PC-9 (cell line): ENCODE measurements at regions not wholly inside any gene's neighbourhood (a gene's known extent, or its start where the extent isn't known, plus 50 kb on each side); places are given as distances from the start of the nearest gene placed in this dataset.
"Not testable (repeated sequence)": the region's sequence is repeated elsewhere in the genome, so short reads cannot be mapped to it uniquely, and the experiment has no call there.

Source experiments
- BruUV-seq: library from RNA; stranded (reverse); fragments of 400-500 nt; replicated peaks from 2 replicates; lab custom pipeline; 2021; lab: Mats Ljungman, UMichigan
- CTCF ChIA-PET: fragments of 300-600 bp; sonication (Branson Sonifier 250); formaldehyde crosslinking; loops from one replicate; lab custom pipeline; 2022; ENCODE audit warnings: antibody characterized with exemption; lab: Charles Lee
- POLR2A ChIA-PET: fragments of 300-600 bp; sonication (Branson Sonifier 250); formaldehyde crosslinking; loops from one replicate; lab custom pipeline; 2022; ENCODE audit warnings: antibody characterized with exemption; ENCODE audit not compliant: unreplicated experiment; lab: Charles Lee
- DNase-seq, 2 experiments: peaks; one replicate each; pipeline versions ENCODE4 v3.0.0 to v3.0.0-alpha.2; 2015 to 2022; ENCODE audit warnings: mixed read lengths in 1 of 2
- H2AFZ ChIP-seq: fragments of 200-600 bp; sonication (generic); 2 replicates; pipeline ENCODE4 v1.8.1; 2017; ENCODE audit warnings: antibody characterized with exemption
- H3F3A ChIP-seq: fragments of 200-600 bp; sonication (generic); 2 replicates; pipeline ENCODE4 v1.8.1; 2017; ENCODE audit warnings: antibody characterized with exemption, mild to moderate bottlenecking, low read depth; ENCODE audit not compliant: insufficient read depth
- H3K27ac ChIP-seq: fragments of 200-600 bp; sonication (generic); 2 replicates; pipeline ENCODE4 v1.6.1; 2016; ENCODE audit warnings: mixed run types
- H3K27me3 ChIP-seq: fragments of 200-600 bp; sonication (generic); 2 replicates; pipeline ENCODE4 v1.6.1; 2016; ENCODE audit warnings: low read depth, mixed run types; ENCODE audit not compliant: insufficient read depth
- H3K36me3 ChIP-seq: fragments of 200-600 bp; sonication (generic); 2 replicates; pipeline ENCODE4 v1.6.1; 2016; ENCODE audit warnings: low read depth, mixed run types
- H3K4me1 ChIP-seq: fragments of 200-600 bp; sonication (generic); replicated peaks from 2 replicates; pipeline ENCODE4 v1.6.1; 2016; ENCODE audit warnings: mixed run types; ENCODE audit not compliant: insufficient read depth
- H3K4me2 ChIP-seq: fragments of 200-600 bp; sonication (generic); 2 replicates; pipeline ENCODE4 v1.6.1; 2017; ENCODE audit warnings: mixed run types
- H3K4me3 ChIP-seq: fragments of 200-600 bp; sonication (generic); 2 replicates; pipeline ENCODE4 v1.6.1; 2016; ENCODE audit warnings: mixed run types
- H3K79me2 ChIP-seq: fragments of 200-600 bp; sonication (generic); 2 replicates; pipeline ENCODE4 v1.6.1; 2017; ENCODE audit warnings: low read depth, mixed run types
- H3K9me2 ChIP-seq: fragments of 200-600 bp; sonication (generic); 2 replicates; pipeline ENCODE4 v1.8.1; 2017; ENCODE audit warnings: mild to moderate bottlenecking; ENCODE audit not compliant: insufficient read depth
- H3K9me3 ChIP-seq: fragments of 200-600 bp; sonication (generic); 2 replicates; pipeline ENCODE4 v1.8.1; 2016; ENCODE audit warnings: low read depth; ENCODE audit not compliant: insufficient read depth
- H4K20me1 ChIP-seq: fragments of 200-600 bp; sonication (generic); 2 replicates; pipeline ENCODE4 v1.8.1; 2017; ENCODE audit not compliant: insufficient read depth
- CTCF ChIP-seq: fragments of 200-600 bp; sonication (generic); conservative IDR thresholded peaks from 2 replicates; pipeline ENCODE4 v1.6.1; 2017; ENCODE audit warnings: mixed run types, antibody characterized with exemption, mild to moderate bottlenecking, moderate library complexity
- EZH2 ChIP-seq: fragments of 200-600 bp; sonication (generic); IDR thresholded peaks from 2 replicates; pipeline ENCODE4 v1.8.0; 2017; ENCODE audit warnings: antibody characterized with exemption, low read depth
- intact Hi-C: fragments of 100-400 bp; cut with micrococcal nuclease; formaldehyde crosslinking; loops from one replicate; pipeline ENCODE4 v1.10.0; 2022; ENCODE audit not compliant: unreplicated experiment

- CTCF ChIA-PET, result no interaction called here
- DNase-seq, result no peak
Observed at GRCh38 chr7:145795132-145795531, 321.5 kb upstream of the CNTNAP2 start.

GRCh38 chr7:145784809-145785780, 331.5 kb upstream of the CNTNAP2 start:
- H3K9me2 ChIP-seq, result no peaks in the 10 kb centered on the region

More at GRCh38 chr7:145795132-145795531, 321.5 kb upstream of the CNTNAP2 start:
- Histone ChIP-seq H3K9me3 (no peaks in the 10 kb centered on the region; the same call in 1 of the 2 replicates), H3K79me2 (no peaks in the 10 kb centered on the region), H3K4me1 (no peaks in the 10 kb centered on the region), H2AFZ (no peak overlapping the region), H3K27ac (no peak overlapping the region), H3K36me3 (no peaks in the 10 kb centered on the region), H3K4me2 (no peak overlapping the region), H4K20me1 (no peaks in the 10 kb centered on the region), H3K27me3 (no peaks in the 10 kb centered on the region), H3K4me3 (no peak overlapping the region), H3F3A (no peaks in the 10 kb centered on the region), H3K9me2 (no peaks in the 10 kb centered on the region)
- POLR2A ChIA-PET, result no interaction called here
- intact Hi-C loops, result no loop called here
- no peak for TF ChIP-seq EZH2
- TF ChIP-seq CTCF, result no peak
- BruUV-seq, result no TSS peak

GRCh38 chr7:145781388-145781787, 335.2 kb upstream of the CNTNAP2 start:
- H3K4me3 ChIP-seq, H3K27ac ChIP-seq, DNase-seq, intact Hi-C loops, CTCF ChIA-PET, H3K27me3 ChIP-seq, H3K79me2 ChIP-seq, H3F3A ChIP-seq, H4K20me1 ChIP-seq, H3K4me2 ChIP-seq, H3K4me1 ChIP-seq, H3K36me3 ChIP-seq, POLR2A ChIA-PET, H3K9me2 ChIP-seq, H3K9me3 ChIP-seq, H2AFZ ChIP-seq, BruUV-seq: not testable (repeated sequence)

More at GRCh38 chr7:145784809-145785780, 331.5 kb upstream of the CNTNAP2 start:
- POLR2A ChIA-PET, result no interaction called here
- no peak overlapping the region for H3K4me2 ChIP-seq
- no peak overlapping the region for H2AFZ ChIP-seq
- intact Hi-C loops, result no loop called here
- no peaks in the 10 kb centered on the region for H3K9me3 ChIP-seq
- H3F3A ChIP-seq, result no peaks in the 10 kb centered on the region
- DNase-seq, result no peak
- H3K36me3 ChIP-seq, result no peaks in the 10 kb centered on the region
- no peaks in the 10 kb centered on the region for H3K79me2 ChIP-seq
- BruUV-seq, result no TSS peak
- H3K4me1 ChIP-seq, result no peaks in the 10 kb centered on the region
- H3K4me3 ChIP-seq, result no peak overlapping the region
- H4K20me1 ChIP-seq, result no peaks in the 10 kb centered on the region
- TF ChIP-seq EZH2, result no peak
- no peak for TF ChIP-seq CTCF
- no peaks in the 10 kb centered on the region for H3K27me3 ChIP-seq
- H3K27ac ChIP-seq, result no peak overlapping the region
- CTCF ChIA-PET, result no interaction called here
